ENCODE measurements at regions not wholly inside any gene's neighbourhood (a gene's known extent, or its start where the extent isn't known, plus 50 kb on each side); places are given as distances from the start of the nearest gene placed in this dataset.
"Not testable (repeated sequence)": the region's sequence is repeated elsewhere in the genome, so short reads cannot be mapped to it uniquely, and the experiment has no call there.

DNA sequence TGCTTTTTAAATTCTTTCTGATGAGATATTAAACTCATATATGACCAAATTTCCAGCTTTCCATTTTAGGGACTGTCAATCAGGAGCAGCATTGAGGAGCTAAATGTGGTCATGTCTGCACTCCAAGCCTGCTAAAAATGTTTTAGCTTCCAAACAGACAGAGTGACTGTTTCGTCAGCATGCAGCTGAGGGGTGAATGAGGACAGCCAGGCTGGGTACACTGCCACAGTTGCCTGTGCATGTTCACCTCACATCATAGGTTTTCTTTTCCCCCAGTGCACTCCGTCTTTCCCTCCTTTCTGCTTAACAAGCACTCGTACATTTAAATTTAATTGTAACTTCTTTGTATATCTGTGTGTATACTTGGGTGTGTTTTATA, 138.1 kb downstream of the ARRDC3 start:
- Histone ChIP-seq H3K9me3 (ENCODE audit: insufficient read depth, low read length) (0 out of 2 replicates have a peak, but pooled peaks cover 3% of the 10 kb centered on the region), H3K4me2 (ENCODE audit: low read length) (no peak overlapping the region)
- TF ChIP-seq, protein P1, sequence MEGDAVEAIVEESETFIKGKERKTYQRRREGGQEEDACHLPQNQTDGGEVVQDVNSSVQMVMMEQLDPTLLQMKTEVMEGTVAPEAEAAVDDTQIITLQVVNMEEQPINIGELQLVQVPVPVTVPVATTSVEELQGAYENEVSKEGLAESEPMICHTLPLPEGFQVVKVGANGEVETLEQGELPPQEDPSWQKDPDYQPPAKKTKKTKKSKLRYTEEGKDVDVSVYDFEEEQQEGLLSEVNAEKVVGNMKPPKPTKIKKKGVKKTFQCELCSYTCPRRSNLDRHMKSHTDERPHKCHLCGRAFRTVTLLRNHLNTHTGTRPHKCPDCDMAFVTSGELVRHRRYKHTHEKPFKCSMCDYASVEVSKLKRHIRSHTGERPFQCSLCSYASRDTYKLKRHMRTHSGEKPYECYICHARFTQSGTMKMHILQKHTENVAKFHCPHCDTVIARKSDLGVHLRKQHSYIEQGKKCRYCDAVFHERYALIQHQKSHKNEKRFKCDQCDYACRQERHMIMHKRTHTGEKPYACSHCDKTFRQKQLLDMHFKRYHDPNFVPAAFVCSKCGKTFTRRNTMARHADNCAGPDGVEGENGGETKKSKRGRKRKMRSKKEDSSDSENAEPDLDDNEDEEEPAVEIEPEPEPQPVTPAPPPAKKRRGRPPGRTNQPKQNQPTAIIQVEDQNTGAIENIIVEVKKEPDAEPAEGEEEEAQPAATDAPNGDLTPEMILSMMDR (IDR thresholded peaks at IDR 0.05; ENCODE audit: low read depth, low read length) = no peak

DNA sequence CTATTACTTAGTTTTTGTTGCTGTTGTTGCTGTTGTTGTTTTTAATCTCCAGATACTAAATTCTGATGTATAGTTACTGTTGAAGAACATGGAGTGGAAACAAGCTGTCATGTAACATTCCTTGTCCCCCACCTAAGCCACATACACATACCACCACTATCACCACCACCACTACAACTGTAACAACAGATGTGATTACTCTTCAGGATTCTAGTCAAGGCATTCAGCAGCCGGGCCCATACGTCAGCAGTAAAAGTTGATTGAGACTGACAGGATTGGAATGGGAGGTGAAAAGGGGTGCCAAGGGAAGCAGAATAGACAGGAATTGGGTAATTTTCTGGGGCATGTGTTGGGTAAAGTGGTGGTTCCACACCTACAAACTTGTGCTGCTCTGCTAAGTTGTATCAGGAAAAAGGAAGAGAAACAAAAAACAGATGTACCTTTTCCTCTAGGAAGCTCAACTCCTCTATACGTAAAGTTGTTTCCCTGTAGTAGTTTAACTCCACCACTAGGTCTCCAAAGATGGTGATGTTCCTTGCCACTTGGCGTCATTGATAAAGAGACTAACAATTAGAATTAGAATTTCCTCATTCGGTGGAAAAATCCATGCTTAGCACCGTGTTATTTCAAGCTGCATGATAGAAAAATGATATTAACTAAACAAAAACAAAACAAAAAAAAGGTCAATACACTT, 138.6 kb downstream of the ARRDC3 start:
- no peaks in the 10 kb centered on the region for H3K36me3 ChIP-seq (replicated peaks; ENCODE audit: low read depth, low read length)
- H3K4me3 ChIP-seq (ENCODE audit: low read length) = no peak overlapping the region
- no peaks in the 10 kb centered on the region for H4K20me1 ChIP-seq (ENCODE audit: insufficient read depth, low read length)
- 0 out of 2 replicates have a peak, but pooled peaks cover 3% of the 10 kb centered on the region for H3K9me3 ChIP-seq (ENCODE audit: insufficient read depth, low read length)
- H3K4me1 ChIP-seq (ENCODE audit: low read length) = no peaks in the 10 kb centered on the region
- H3K9ac ChIP-seq (ENCODE audit: low read length) = no peak overlapping the region
- no peaks in the 10 kb centered on the region for H3K27me3 ChIP-seq (ENCODE audit: low read depth, low read length)
- no peaks in the 10 kb centered on the region for H3K79me2 ChIP-seq (ENCODE audit: low read length)
- TF ChIP-seq, protein P1 (IDR thresholded peaks at IDR 0.05; ENCODE audit: low read depth, low read length) = no peak
- TF ChIP-seq EZH2phosphoT487 (IDR thresholded peaks at IDR 0.05; ENCODE audit: low read depth) = no peak
- no peak overlapping the region for H3K4me2 ChIP-seq (ENCODE audit: low read length)
- no peak overlapping the region for H3K27ac ChIP-seq (ENCODE audit: low read length)
- H2AFZ ChIP-seq (ENCODE audit: low read depth, low read length) = no peak overlapping the region

More for the DNA sequence above, 138.1 kb downstream of the ARRDC3 start:
- Histone ChIP-seq H4K20me1 (ENCODE audit: insufficient read depth, low read length) (no peaks in the 10 kb centered on the region), H2AFZ (ENCODE audit: low read depth, low read length) (no peak overlapping the region), H3K79me2 (ENCODE audit: low read length) (no peaks in the 10 kb centered on the region), H3K9ac (ENCODE audit: low read length) (no peak overlapping the region), H3K36me3 (replicated peaks; ENCODE audit: low read depth, low read length) (no peaks in the 10 kb centered on the region), H3K4me1 (ENCODE audit: low read length) (no peaks in the 10 kb centered on the region), H3K27me3 (ENCODE audit: low read depth, low read length) (no peaks in the 10 kb centered on the region), H3K4me3 (ENCODE audit: low read length) (no peak overlapping the region), H3K27ac (ENCODE audit: low read length) (no peak overlapping the region)

DNA sequence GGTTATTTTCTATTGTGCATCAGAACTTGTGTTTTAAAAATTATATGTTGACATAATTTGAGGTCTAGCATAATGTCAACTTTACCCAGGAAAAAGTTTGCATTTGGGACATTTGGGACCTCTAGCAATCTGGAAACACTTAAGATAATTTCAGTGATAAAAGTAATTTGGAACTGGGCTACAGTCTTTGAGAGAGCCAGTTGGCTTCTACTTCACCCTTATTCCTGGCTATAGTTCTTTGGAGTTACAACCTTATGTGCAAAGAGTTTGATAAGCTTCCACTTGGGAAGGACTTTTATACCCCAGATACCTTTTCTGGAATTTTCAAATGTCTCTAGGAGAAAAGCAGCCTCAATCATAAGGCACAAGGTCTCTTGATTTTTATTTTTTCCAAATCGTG, 139.3 kb downstream of the ARRDC3 start:
- Histone ChIP-seq H3K36me3 (replicated peaks; ENCODE audit: low read depth, low read length) (no peaks in the 10 kb centered on the region), H3K9ac (ENCODE audit: low read length) (no peak overlapping the region), H3K4me3 (ENCODE audit: low read length) (no peak overlapping the region), H3K27me3 (ENCODE audit: low read depth, low read length) (no peaks in the 10 kb centered on the region), H3K4me1 (ENCODE audit: low read length) (no peaks in the 10 kb centered on the region), H3K79me2 (ENCODE audit: low read length) (no peaks in the 10 kb centered on the region), H3K9me3 (ENCODE audit: insufficient read depth, low read length) (0 out of 2 replicates have a peak, but pooled peaks cover 3% of the 10 kb centered on the region), H2AFZ (ENCODE audit: low read depth, low read length) (no peak overlapping the region), H3K4me2 (ENCODE audit: low read length) (no peak overlapping the region), H4K20me1 (ENCODE audit: insufficient read depth, low read length) (no peaks in the 10 kb centered on the region), H3K27ac (ENCODE audit: low read length) (no peak overlapping the region)
- TF ChIP-seq, protein P1 (IDR thresholded peaks at IDR 0.05; ENCODE audit: low read depth, low read length) = no peak
- TF ChIP-seq EZH2phosphoT487 (IDR thresholded peaks at IDR 0.05; ENCODE audit: low read depth) = no peak

DNA sequence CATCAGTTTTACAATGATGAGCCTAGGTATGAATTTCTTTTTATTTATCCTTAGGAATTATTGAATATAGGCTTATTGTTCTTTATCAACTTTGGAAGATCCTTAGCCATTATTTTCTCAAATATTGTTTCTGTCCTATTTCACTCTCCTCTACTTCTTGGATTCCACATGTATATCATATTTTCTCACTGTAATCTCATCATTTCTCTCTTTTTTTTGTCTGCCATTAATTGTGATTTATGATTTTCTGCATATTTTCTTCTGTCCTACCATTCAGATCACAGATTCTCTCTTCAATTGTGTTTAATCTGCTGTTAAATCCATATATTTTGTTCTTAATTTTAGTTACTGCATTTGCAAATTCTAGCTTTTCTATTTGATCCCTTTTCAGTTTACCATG, 139.8 kb downstream of the ARRDC3 start:
- Histone ChIP-seq H4K20me1 (ENCODE audit: insufficient read depth, low read length) (no peaks in the 10 kb centered on the region), H3K9ac (ENCODE audit: low read length) (no peak overlapping the region), H3K27ac (ENCODE audit: low read length) (no peak overlapping the region), H3K4me3 (ENCODE audit: low read length) (no peak overlapping the region), H3K27me3 (ENCODE audit: low read depth, low read length) (no peaks in the 10 kb centered on the region), H3K9me3 (ENCODE audit: insufficient read depth, low read length) (0 out of 2 replicates have a peak, but pooled peaks cover 3% of the 10 kb centered on the region), H3K36me3 (replicated peaks; ENCODE audit: low read depth, low read length) (no peaks in the 10 kb centered on the region), H3K4me1 (ENCODE audit: low read length) (no peaks in the 10 kb centered on the region), H3K79me2 (ENCODE audit: low read length) (no peaks in the 10 kb centered on the region), H2AFZ (ENCODE audit: low read depth, low read length) (no peak overlapping the region), H3K4me2 (ENCODE audit: low read length) (no peak overlapping the region)
- TF ChIP-seq, protein P1 (IDR thresholded peaks at IDR 0.05; ENCODE audit: low read depth, low read length) = no peak
- no peak for TF ChIP-seq EZH2phosphoT487 (IDR thresholded peaks at IDR 0.05; ENCODE audit: low read depth)

DNA sequence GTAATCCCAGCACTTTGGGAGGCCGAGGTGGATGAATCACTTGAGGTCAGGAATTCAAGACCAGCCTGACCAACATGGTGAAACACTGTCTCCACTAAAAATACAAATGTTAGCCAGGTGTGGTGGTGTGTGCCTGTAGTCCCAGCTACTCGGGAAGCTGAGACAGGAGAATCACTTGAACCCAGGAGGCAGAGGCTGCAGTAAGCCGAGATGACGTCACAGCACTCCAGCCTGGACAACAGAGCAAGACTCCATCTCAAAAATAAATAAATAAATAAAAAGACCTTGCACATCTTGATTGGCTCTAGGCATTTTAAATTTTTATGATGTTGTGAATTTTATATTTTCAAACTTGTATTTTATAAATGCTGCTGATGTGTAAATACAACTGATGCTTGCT, 141.7 kb downstream of the ARRDC3 start:
- H3K9me3 ChIP-seq (ENCODE audit: insufficient read depth, low read length); H3K4me2 ChIP-seq (ENCODE audit: low read length); H3K79me2 ChIP-seq (ENCODE audit: low read length); H3K36me3 ChIP-seq (replicated peaks; ENCODE audit: low read depth, low read length); H3K4me3 ChIP-seq (ENCODE audit: low read length); H3K27me3 ChIP-seq (ENCODE audit: low read depth, low read length); H3K4me1 ChIP-seq (ENCODE audit: low read length); H3K9ac ChIP-seq (ENCODE audit: low read length); H2AFZ ChIP-seq (ENCODE audit: low read depth, low read length); H3K27ac ChIP-seq (ENCODE audit: low read length); H4K20me1 ChIP-seq (ENCODE audit: insufficient read depth, low read length): not testable (repeated sequence)

Data from OCI-LY3 (cell line).